Liver (tissue), 1 donor: ENCODE measurements at regions not wholly inside any gene's neighbourhood (a gene's known extent, or its start where the extent isn't known, plus 50 kb on each side); places are given as distances from the start of the nearest gene placed in this dataset.

Experiments used
- TF ChIP-seq, protein P1 (sequence below): IDR thresholded peaks from 2 replicates; pipeline ENCODE4 v1.6.1; 2016; ENCODE audit warnings: antibody characterized with exemption

DNA sequence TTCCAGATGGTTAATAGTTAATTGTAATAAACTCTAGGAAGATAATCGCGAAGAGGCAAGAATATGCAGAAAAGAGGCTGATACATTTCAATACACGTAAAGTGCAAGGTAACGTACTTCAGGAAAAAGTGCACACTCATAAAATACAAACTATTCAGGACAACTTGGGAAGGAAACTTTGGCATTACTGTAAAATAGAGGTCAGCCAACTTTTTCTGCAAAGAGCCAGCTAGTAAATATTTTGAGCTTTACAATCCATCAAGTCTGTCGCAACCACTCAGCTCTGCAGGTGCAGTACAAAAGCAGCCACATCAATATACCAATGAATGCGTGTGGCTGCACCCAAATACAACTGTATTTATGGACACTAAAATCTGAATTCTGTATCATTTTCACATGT, 51.6 kb upstream of the THUMPD3 start (continued):
- TF ChIP-seq, protein P1, sequence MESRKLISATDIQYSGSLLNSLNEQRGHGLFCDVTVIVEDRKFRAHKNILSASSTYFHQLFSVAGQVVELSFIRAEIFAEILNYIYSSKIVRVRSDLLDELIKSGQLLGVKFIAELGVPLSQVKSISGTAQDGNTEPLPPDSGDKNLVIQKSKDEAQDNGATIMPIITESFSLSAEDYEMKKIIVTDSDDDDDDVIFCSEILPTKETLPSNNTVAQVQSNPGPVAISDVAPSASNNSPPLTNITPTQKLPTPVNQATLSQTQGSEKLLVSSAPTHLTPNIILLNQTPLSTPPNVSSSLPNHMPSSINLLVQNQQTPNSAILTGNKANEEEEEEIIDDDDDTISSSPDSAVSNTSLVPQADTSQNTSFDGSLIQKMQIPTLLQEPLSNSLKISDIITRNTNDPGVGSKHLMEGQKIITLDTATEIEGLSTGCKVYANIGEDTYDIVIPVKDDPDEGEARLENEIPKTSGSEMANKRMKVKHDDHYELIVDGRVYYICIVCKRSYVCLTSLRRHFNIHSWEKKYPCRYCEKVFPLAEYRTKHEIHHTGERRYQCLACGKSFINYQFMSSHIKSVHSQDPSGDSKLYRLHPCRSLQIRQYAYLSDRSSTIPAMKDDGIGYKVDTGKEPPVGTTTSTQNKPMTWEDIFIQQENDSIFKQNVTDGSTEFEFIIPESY: no peak
